WTC11 (cell line): ENCODE measurements at regions not wholly inside any gene's neighbourhood (a gene's known extent, or its start where the extent isn't known, plus 50 kb on each side); places are given as distances from the start of the nearest gene placed in this dataset.

Experiments used
- ATAC-seq: fragments of 200-7000 bp; cut with Tn5 transposase; 2 replicates; pipeline ENCODE4 v1.10.0; 2021; ENCODE audit warnings: mild to moderate bottlenecking, moderate library complexity
- CTCF ChIA-PET: fragments of 300-600 bp; sonication (Branson Sonifier 250); formaldehyde crosslinking; loops from one replicate; lab custom pipeline; 2021; ENCODE audit warnings: antibody characterized with exemption; lab: Charles Lee
- POLR2A ChIA-PET: fragments of 350-600 bp; sonication (Branson Sonifier 250); formaldehyde crosslinking; loops from one replicate; lab custom pipeline; 2021; ENCODE audit warnings: antibody characterized with exemption; lab: Charles Lee
- DNase-seq: peaks from one replicate; pipeline ENCODE4 v3.0.0; 2021; ENCODE audit warnings: low spot score
- H3K27ac Mint-ChIP-seq: 2 replicates; pipeline ENCODE4 v1.8.0; 2021; ENCODE audit warnings: mixed read lengths
- H3K27me3 Mint-ChIP-seq: 2 replicates; pipeline ENCODE4 v1.8.0; 2021; ENCODE audit warnings: low read depth, mild to moderate bottlenecking, moderate library complexity, mixed read lengths
- H3K36me3 Mint-ChIP-seq: 2 replicates; pipeline ENCODE4 v1.8.0; 2021; ENCODE audit warnings: mixed read lengths
- H3K4me1 Mint-ChIP-seq: 2 replicates; pipeline ENCODE4 v1.8.0; 2022; ENCODE audit warnings: mixed read lengths
- H3K4me3 Mint-ChIP-seq: 2 replicates; pipeline ENCODE4 v1.8.0; 2021; ENCODE audit warnings: mild to moderate bottlenecking, moderate library complexity, mixed read lengths
- H3K9me3 Mint-ChIP-seq: 2 replicates; pipeline ENCODE4 v1.8.0; 2021; ENCODE audit warnings: mixed read lengths
- AR ChIP-seq: fragments of 250-450 bp; sonication (Bioruptor Pico); IDR thresholded peaks from 2 replicates; pipeline ENCODE4 v1.9.0; 2021; ENCODE audit warnings: mild to moderate bottlenecking
- ATF3 ChIP-seq: sonication (generic); formaldehyde crosslinking; conservative IDR thresholded peaks from 2 replicates; pipeline ENCODE4 v1.8.1; 2022; ENCODE audit warnings: mild to moderate bottlenecking, missing genetic modification reagents
- CBFB ChIP-seq: sonication (generic); formaldehyde crosslinking; IDR thresholded peaks from 2 replicates; pipeline ENCODE4 v1.8.1; 2022; ENCODE audit warnings: mild to moderate bottlenecking, low read depth, missing genetic modification reagents
- CDX4 ChIP-seq: fragments of 250-450 bp; sonication (Bioruptor Pico); IDR thresholded peaks from 2 replicates; pipeline ENCODE4 v1.9.0; 2021; ENCODE audit warnings: moderate library complexity, mild to moderate bottlenecking, inconsistent platforms, borderline replicate concordance
- CTCF ChIP-seq: fragments of 200-600 bp; IDR thresholded peaks from 2 replicates; pipeline ENCODE4 v1.8.0; 2022; ENCODE audit warnings: antibody characterized with exemption
- FOXP1 ChIP-seq: sonication (generic); formaldehyde crosslinking; IDR thresholded peaks from 2 replicates; pipeline ENCODE4 v1.8.0; 2022; ENCODE audit warnings: missing genetic modification reagents, mild to moderate bottlenecking, moderate library complexity, borderline replicate concordance
- GABPB1 ChIP-seq: sonication (generic); formaldehyde crosslinking; IDR thresholded peaks from 2 replicates; pipeline ENCODE4 v1.8.1; 2023; ENCODE audit warnings: mild to moderate bottlenecking, missing genetic modification reagents
- IRF1 ChIP-seq: sonication (generic); formaldehyde crosslinking; IDR thresholded peaks from 2 replicates; pipeline ENCODE4 v1.8.0; 2023; ENCODE audit warnings: missing genetic modification reagents
- MYBL2 ChIP-seq: sonication (generic); formaldehyde crosslinking; IDR thresholded peaks from 2 replicates; pipeline ENCODE4 v1.8.1; 2023; ENCODE audit warnings: mild to moderate bottlenecking, moderate library complexity, missing genetic modification reagents
- NR1H2 ChIP-seq: sonication (generic); formaldehyde crosslinking; IDR thresholded peaks from 2 replicates; pipeline ENCODE4 v1.9.0; 2021; ENCODE audit warnings: mild to moderate bottlenecking, moderate library complexity, missing genetic modification reagents
- PREB ChIP-seq: sonication (generic); formaldehyde crosslinking; IDR thresholded peaks from 2 replicates; pipeline ENCODE4 v1.8.1; 2022; ENCODE audit warnings: mild to moderate bottlenecking, missing genetic modification reagents, moderate library complexity, borderline replicate concordance
- SOX15 ChIP-seq: fragments of 250-450 bp; sonication (Bioruptor Pico); IDR thresholded peaks from 2 replicates; pipeline ENCODE4 v1.9.0; 2021; ENCODE audit warnings: mild to moderate bottlenecking
- TCF7 ChIP-seq: sonication (generic); formaldehyde crosslinking; IDR thresholded peaks from 2 replicates; pipeline ENCODE4 v1.8.0; 2022; ENCODE audit warnings: mild to moderate bottlenecking, low read depth, missing genetic modification reagents, moderate library complexity
- ZBTB21 ChIP-seq: sonication (generic); formaldehyde crosslinking; IDR thresholded peaks from 2 replicates; pipeline ENCODE4 v1.8.1; 2023; ENCODE audit warnings: mild to moderate bottlenecking, missing genetic modification reagents, borderline replicate concordance
- ZNF121 ChIP-seq: sonication (generic); formaldehyde crosslinking; IDR thresholded peaks from 2 replicates; pipeline ENCODE4 v1.8.0; 2023; ENCODE audit warnings: missing genetic modification reagents
- ZNF219 ChIP-seq: sonication (generic); formaldehyde crosslinking; IDR thresholded peaks from 2 replicates; pipeline ENCODE4 v1.8.0; 2023; ENCODE audit warnings: missing genetic modification reagents, mild to moderate bottlenecking, borderline replicate concordance
- ZNF396 ChIP-seq: fragments of 250-450 bp; sonication (Bioruptor Pico); IDR thresholded peaks from 2 replicates; pipeline ENCODE4 v1.8.0; 2021; ENCODE audit warnings: mild to moderate bottlenecking, moderate library complexity, borderline replicate concordance
- ZNF532 ChIP-seq: fragments of 250-450 bp; sonication (Bioruptor Pico); IDR thresholded peaks from 2 replicates; pipeline ENCODE4 v1.9.0; 2021; ENCODE audit warnings: mild to moderate bottlenecking, borderline replicate concordance
- ZNF671 ChIP-seq: fragments of 250-450 bp; sonication (Bioruptor Pico); IDR thresholded peaks from 2 replicates; pipeline ENCODE4 v1.8.0; 2021; ENCODE audit warnings: mild to moderate bottlenecking

- no peaks in the 10 kb centered on the region for H3K9me3 Mint-ChIP-seq
- no peak for ATAC-seq
- CTCF ChIA-PET, result no interaction called here
Observed at GRCh38 chr1:189152685-189153084, 1325.0 kb downstream of the BRINP3 start.

GRCh38 chr1:189158155-189158554 lies 1319.5 kb downstream of the BRINP3 start:
- no peak overlapping the region for H3K27ac Mint-ChIP-seq
- CTCF ChIA-PET, result no interaction called here
- H3K9me3 Mint-ChIP-seq, result peaks cover 5% of the 10 kb centered on the region; the same call in 1 of the 2 replicates
- no peaks in the 10 kb centered on the region for H3K4me1 Mint-ChIP-seq
- DNase-seq, result no peak
- no peaks in the 10 kb centered on the region for H3K36me3 Mint-ChIP-seq
- ATAC-seq, result no peak
- H3K4me3 Mint-ChIP-seq, result no peak overlapping the region
- POLR2A ChIA-PET, result no interaction called here
- H3K27me3 Mint-ChIP-seq, result no peaks in the 10 kb centered on the region
- TF ChIP-seq ZNF219 (CRISPR knock-in tag) (no peak), ZNF121 (CRISPR knock-in tag) (no peak)

More at GRCh38 chr1:189152685-189153084, 1325.0 kb downstream of the BRINP3 start:
- no peak overlapping the region for H3K27ac Mint-ChIP-seq
- no peak overlapping the region for H3K4me3 Mint-ChIP-seq
- POLR2A ChIA-PET, result no interaction called here
- no peaks in the 10 kb centered on the region for H3K4me1 Mint-ChIP-seq
- no peak for DNase-seq
- TF ChIP-seq ATF3 (CRISPR knock-in tag) (no peak), MYBL2 (CRISPR knock-in tag) (no peak), IRF1 (CRISPR knock-in tag) (no peak)
- H3K27me3 Mint-ChIP-seq, result no peaks in the 10 kb centered on the region
- H3K36me3 Mint-ChIP-seq, result no peaks in the 10 kb centered on the region

- ATAC-seq, result no peak
- no peaks in the 10 kb centered on the region for H3K27me3 Mint-ChIP-seq
- no peaks in the 10 kb centered on the region for H3K36me3 Mint-ChIP-seq
- no peak for DNase-seq
- ChIA-PET CTCF (no interaction called here), POLR2A (no interaction called here)
- no peaks in the 10 kb centered on the region for H3K4me1 Mint-ChIP-seq
- no peak overlapping the region for H3K4me3 Mint-ChIP-seq
- H3K9me3 Mint-ChIP-seq, result peaks cover 25% of the 10 kb centered on the region
- H3K27ac Mint-ChIP-seq, result no peak overlapping the region
- TF ChIP-seq SOX15 (CRISPR knock-in tag) (no peak), CTCF (no peak), TCF7 (CRISPR knock-in tag) (no peak), FOXP1 (no peak), ATF3 (CRISPR knock-in tag) (no peak), AR (CRISPR knock-in tag) (no peak), GABPB1 (CRISPR knock-in tag) (no peak), NR1H2 (CRISPR knock-in tag) (no peak), ZNF671 (no peak), ZBTB21 (CRISPR knock-in tag) (no peak), CBFB (CRISPR knock-in tag) (no peak), ZNF396 (CRISPR knock-in tag) (no peak), ZNF532 (CRISPR knock-in tag) (no peak), ZNF219 (CRISPR knock-in tag) (no peak), MYBL2 (CRISPR knock-in tag) (no peak), PREB (CRISPR knock-in tag) (no peak), CDX4 (no peak)
Observed at GRCh38 chr1:189175889-189176288, 1301.8 kb downstream of the BRINP3 start.
